C4-2B (cell line): ENCODE measurements at regions not wholly inside any gene's neighbourhood (a gene's known extent, or its start where the extent isn't known, plus 50 kb on each side); places are given as distances from the start of the nearest gene placed in this dataset.
"Not testable (repeated sequence)": the region's sequence is repeated elsewhere in the genome, so short reads cannot be mapped to it uniquely, and the experiment has no call there.

Source experiments
- H3K27ac ChIP-seq: fragments of 450-650 bp; 2 replicates; pipeline ENCODE4 v1.5.1; 2017
- ZFX ChIP-seq: fragments of 450-650 bp; IDR thresholded peaks from 2 replicates; pipeline ENCODE4 v1.6.1; 2017
- TF ChIP-seq, protein P1 (sequence below): fragments of 450-650 bp; conservative IDR thresholded peaks from 2 replicates; pipeline ENCODE4 v1.5.1; 2017; ENCODE audit warnings: mild to moderate bottlenecking

DNA sequence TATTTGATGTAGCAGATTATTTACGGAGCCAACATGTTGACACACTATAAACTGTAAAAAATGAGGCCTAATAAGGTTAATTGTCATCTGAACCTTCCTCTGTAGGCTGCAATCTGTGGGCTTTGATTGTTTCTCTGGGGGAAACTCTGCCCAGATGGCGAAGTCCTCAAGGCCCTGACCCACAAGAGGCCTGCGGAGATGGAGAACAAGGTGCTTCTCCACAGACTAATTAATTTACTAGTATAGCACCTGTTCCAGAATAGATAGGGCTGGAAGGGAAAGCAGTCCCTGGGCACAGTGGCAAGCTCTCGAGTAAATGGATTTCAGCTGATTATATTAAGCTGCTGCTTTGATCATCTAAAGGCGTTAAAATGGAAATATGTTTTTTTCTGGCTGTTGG is 338.8 kb upstream of the DNAJC19 start:
- no peak for TF ChIP-seq ZFX
- TF ChIP-seq, protein P1, sequence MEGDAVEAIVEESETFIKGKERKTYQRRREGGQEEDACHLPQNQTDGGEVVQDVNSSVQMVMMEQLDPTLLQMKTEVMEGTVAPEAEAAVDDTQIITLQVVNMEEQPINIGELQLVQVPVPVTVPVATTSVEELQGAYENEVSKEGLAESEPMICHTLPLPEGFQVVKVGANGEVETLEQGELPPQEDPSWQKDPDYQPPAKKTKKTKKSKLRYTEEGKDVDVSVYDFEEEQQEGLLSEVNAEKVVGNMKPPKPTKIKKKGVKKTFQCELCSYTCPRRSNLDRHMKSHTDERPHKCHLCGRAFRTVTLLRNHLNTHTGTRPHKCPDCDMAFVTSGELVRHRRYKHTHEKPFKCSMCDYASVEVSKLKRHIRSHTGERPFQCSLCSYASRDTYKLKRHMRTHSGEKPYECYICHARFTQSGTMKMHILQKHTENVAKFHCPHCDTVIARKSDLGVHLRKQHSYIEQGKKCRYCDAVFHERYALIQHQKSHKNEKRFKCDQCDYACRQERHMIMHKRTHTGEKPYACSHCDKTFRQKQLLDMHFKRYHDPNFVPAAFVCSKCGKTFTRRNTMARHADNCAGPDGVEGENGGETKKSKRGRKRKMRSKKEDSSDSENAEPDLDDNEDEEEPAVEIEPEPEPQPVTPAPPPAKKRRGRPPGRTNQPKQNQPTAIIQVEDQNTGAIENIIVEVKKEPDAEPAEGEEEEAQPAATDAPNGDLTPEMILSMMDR = no peak
- no peak overlapping the region for H3K27ac ChIP-seq

DNA sequence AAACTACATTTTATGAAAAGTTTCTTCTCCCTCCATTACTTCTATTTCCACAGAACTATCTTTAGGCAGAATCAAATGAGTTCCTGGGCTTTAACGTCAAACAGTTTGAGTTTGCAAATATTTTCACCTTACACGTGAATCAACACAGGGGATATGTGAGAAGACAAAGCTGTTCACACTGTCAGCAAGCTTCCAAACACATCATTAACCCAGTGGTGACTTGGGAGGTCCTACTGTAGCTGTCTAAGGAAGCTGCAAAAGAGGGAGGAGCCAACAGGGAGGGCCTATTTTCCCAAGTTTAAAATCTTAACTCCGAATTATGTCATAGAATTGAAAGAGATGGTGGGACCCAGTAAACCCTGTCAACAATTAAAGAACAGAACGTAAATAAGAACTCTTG is 337.8 kb upstream of the DNAJC19 start:
- no peak for TF ChIP-seq ZFX
- TF ChIP-seq, protein P1 = no peak
- no peak overlapping the region for H3K27ac ChIP-seq

DNA sequence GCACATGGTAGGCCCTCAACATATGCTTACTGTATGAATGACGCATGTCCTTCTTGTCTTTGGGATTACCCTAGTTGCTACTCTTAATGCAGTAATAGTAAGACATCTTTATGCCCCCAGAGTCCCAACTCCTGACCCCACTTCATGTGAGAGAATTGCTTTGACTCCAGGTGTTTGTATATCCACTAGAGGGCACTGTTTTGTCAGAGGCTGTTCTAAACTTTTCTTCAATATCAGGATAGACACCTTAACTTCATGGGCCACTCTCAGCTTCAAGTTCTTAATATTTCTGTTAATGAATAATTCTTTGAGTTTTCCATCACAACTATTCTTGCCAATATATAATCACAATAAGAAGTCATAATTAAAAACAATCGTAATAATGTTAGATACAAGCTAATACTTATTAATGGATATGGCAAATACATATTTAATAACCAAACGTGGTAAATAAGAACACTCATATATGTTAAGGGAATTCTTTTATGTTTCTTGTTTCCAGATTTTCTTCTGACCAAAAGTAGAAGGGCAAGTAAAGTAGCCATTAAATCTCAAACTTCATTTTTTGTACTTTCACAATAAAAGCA is 337.2 kb upstream of the DNAJC19 start:
- H3K27ac ChIP-seq = no peak overlapping the region

DNA sequence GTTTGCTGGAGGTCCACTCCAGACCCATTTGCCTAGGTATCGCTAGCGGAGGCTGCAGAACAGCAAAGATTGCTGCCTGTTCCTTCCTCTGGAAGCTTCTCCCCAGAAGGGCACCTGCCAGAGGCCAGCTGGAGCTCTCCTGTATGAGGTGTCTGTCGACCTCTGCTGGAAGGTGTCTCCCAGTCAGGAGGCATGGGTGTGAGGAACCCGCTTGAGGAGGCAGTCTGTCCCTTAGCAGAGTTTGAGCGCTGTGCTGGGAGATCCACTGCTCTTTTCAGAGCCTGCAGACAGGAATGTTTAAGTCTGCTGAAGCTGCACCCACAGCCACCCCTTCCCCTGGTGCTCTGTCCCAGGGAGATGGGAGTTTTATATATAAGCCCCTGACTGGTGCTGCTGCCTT is 335.0 kb upstream of the DNAJC19 start:
- TF ChIP-seq, protein P1 = peak; percentile 10; the same call in 1 of the 2 replicates
- not testable (repeated sequence) for H3K27ac ChIP-seq

More for the DNA sequence above, 337.2 kb upstream of the DNAJC19 start:
- no peak for TF ChIP-seq ZFX
- TF ChIP-seq, protein P1 = peak; percentile 92

DNA sequence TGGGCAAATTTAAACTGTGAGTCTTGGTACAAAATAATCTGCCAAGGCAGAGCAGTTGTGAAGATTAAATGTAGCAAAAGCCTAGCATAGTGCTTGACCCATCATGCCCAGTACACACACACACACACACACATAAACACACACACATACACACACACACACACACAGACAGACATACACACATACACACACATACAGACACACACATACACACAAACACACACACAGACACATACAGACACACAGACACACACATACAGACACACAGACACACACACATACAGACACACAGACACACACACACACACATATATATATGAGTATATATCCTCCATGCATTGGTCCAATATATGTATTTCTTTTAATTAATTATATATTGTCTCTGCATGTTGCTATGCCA is 328.8 kb upstream of the DNAJC19 start:
- H3K27ac ChIP-seq = no peak overlapping the region
- TF ChIP-seq, protein P1 = no peak
- no peak for TF ChIP-seq ZFX

DNA sequence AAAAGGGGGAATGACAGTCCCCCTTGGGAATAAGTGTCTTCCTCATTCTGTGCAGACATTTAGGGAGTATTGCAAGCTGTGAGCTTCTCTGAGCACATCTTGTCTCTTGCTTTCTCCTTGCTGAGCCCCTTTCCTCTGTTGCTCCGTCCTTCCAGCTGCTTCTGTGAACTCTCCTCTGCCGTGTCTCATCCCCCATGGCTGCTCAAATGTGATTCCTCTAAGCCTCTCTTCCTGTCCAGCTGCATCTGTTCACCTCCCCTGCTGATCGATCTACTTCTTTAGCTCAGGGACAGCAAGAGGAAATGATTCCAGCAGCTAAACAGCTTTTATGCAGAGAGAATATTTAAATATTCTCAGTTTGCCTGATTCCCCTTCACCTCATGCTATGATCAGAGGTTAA is 328.0 kb upstream of the DNAJC19 start:
- no peak overlapping the region for H3K27ac ChIP-seq
- TF ChIP-seq ZFX = no peak
- TF ChIP-seq, protein P1 = no peak

DNA sequence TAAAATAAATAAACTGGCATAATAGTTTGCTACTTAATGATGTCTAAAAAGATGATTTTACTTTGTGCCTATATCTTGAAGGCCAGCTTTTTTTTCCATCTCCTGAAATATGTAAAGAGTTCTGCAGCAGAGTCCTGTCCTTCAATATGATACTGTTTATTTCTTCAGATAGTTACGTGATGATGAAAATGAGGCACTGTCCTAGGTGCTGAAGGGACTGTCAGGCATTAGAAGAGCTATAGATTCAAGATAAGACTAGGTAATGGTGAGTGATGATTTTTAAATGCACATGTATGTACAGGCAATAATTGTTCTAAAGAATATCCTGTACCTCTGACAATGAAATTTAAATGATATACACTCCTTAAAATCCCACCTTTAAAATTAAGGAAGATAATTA is 326.9 kb upstream of the DNAJC19 start:
- H3K27ac ChIP-seq = no peak overlapping the region
- TF ChIP-seq ZFX = no peak
- TF ChIP-seq, protein P1 = no peak
